ENCODE measurements at regions not wholly inside any gene's neighbourhood (a gene's known extent, or its start where the extent isn't known, plus 50 kb on each side); places are given as distances from the start of the nearest gene placed in this dataset.

DNA sequence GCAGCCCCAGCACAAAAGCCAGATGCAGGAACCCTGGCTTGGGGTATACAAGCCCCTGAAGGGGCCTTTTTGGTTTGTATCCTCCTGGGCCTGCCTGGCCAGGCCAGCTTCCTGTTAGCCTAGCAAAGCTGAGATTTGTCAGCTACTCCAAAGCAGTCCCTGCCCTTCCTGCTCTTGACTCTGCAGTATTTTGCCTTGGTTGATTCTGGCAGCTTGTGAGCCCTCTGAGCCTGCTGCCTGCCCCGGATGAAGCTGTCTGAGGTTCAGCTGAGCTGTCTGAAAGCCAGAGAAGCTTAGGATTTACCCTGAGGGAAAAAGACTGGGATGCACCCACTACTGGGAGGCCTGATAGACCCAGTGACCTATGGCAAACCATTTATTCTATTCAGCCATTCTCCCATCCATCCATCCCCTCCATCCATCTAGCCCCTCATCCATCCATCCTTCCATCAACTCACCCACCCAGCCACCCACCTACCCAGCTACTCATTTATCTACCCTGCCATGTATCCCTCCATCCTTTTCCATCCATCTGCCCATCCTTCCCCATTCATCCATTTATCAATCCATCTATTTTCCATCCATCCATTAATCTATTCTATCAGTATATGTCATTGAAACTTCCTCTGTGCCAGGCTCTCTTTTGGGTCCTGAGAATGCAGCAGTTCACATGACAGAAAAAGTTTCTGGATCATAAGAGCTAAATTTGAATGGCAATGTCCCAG lies 307.5 kb downstream of the DHX35 start:
- TF ChIP-seq, protein P1, sequence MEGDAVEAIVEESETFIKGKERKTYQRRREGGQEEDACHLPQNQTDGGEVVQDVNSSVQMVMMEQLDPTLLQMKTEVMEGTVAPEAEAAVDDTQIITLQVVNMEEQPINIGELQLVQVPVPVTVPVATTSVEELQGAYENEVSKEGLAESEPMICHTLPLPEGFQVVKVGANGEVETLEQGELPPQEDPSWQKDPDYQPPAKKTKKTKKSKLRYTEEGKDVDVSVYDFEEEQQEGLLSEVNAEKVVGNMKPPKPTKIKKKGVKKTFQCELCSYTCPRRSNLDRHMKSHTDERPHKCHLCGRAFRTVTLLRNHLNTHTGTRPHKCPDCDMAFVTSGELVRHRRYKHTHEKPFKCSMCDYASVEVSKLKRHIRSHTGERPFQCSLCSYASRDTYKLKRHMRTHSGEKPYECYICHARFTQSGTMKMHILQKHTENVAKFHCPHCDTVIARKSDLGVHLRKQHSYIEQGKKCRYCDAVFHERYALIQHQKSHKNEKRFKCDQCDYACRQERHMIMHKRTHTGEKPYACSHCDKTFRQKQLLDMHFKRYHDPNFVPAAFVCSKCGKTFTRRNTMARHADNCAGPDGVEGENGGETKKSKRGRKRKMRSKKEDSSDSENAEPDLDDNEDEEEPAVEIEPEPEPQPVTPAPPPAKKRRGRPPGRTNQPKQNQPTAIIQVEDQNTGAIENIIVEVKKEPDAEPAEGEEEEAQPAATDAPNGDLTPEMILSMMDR (IDR thresholded peaks at IDR 0.05), result no peak
- DNase-seq (ENCODE audit: low spot score) (no peak), ATAC-seq (ENCODE audit: low FRiP score) (no peak)

DNA sequence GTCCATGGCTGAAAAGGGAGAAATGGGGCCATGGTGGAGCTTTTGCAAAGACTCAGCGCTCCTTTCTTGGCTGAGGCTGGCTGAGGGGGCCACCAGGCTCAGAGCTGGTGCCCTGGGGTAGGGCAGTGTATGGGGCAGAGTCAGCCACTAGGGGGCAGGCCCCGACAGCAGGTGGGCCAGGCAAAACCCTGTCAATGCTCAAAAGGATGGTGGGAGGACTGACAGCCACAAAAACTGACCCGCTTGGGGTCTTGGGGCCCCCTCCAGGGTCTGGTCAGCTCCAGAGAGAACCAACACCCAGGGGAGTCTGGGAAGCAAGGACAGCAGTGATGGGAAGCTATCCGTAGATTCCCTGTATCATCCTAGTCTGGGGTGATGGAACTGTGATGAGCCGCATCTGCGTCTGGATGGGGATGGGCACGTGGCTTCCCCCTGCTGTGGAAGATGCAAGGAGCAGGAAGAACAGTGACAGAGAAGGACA lies 306.9 kb downstream of the DHX35 start:
- DNase-seq (ENCODE audit: low spot score), result peak; percentile 30
- TF ChIP-seq, protein P1 (IDR thresholded peaks at IDR 0.05), result peak in 1 of 3 donors; percentile 39
- ATAC-seq (ENCODE audit: low FRiP score), result peak; percentile 49

DNA sequence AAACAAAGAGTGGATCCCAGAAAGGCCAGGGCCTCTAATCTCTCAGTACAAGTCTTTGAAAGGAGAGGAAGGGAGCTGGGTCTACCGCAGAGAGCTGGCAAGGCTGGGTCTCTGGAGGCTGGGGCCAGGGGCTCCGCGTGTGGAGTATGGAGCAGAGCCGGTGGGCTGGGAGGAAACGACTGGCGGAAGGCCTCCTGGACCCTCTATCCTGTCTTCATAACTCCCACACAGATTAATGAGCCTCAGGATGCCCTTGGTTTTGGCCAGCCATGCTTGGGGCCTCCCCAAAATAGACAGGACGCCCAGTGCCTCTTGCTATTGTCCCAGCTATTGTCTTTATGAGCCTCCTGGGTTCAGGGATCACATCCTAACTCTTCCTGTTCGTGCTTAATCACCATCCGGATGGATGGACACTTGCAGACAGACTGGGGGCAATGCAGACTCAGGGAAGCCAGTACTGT lies 306.4 kb downstream of the DHX35 start:
- no peak for DNase-seq (ENCODE audit: low spot score)
- no peak for ATAC-seq (ENCODE audit: low FRiP score)
- TF ChIP-seq, protein P1 (IDR thresholded peaks at IDR 0.05), result no peak

DNA sequence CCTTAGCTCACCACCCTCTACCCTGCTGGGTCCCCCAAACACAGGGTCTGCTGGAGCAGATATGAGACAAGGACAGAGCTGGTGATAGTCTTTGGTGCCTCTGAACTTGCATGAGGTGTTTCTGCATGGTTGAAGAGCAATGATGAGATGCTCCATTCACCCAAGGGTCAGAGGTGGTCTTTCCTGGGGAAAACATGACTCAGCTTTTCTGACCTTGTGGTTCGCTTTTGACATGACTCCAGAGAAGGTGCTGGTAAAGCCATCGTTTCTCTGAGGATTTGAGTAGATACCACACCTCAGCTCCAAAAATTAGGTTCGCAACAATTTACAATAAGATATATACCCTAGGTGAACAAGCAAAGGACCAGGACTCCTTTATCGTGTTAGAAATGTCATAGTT lies 304.8 kb downstream of the DHX35 start:
- DNase-seq (ENCODE audit: low spot score) (no peak), ATAC-seq (ENCODE audit: low FRiP score) (no peak)
- TF ChIP-seq, protein P1 (IDR thresholded peaks at IDR 0.05), result no peak

DNA sequence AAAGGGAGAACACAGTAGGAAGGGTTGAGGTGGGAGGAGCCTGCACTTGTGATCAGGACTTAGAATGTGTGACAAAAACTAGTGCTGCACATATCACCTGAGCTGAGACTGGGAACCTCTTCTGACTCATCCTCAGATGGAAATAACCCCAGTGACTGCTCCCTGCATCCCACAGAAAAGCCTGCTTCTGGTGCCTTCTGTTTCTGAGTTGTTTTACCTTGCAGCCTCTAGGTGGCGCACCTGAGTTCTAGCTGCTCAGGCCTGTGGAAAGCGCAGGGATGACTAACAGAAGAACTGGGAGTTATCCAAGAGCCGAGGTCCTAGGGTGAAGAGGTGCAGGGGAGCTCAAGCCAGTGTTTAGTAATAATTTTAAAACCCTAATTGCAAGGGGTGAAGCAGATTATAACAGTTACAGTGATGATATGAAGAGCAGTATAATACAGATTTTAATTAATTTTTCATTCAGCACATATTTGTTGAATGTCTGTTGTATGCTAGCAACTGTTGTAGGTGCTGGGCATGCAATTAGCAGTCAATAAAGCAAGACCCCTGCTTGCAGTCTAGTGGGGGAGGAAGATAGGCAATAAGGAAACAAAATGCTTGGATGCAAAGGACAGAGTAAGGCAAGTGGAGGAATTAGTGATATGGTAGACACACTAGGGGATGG lies 302.5 kb downstream of the DHX35 start:
- TF ChIP-seq, protein P1 (IDR thresholded peaks at IDR 0.05), result peak in 1 of 3 donors; percentile 15
- ATAC-seq (ENCODE audit: low FRiP score) (peak; percentile 78), DNase-seq (ENCODE audit: low spot score) (no peak)

DNA sequence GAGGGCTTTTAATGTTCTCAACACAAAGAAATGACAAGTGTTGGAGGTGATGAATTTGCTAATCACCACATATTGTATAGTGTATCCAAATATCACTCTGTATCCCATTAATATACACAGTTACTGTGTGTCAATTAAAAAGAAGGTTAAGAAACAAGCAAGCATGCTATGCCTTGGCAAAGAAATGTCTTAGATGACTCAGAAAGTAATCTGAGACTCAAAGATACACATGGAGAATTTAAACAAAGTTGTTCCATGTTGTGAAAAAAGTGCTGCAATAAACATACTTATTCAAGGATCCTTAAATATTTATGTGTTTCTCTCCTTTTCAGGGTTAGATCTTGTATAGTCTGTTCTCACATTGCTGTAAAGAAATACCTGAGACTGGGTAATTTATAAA lies 300.9 kb downstream of the DHX35 start:
- DNase-seq (ENCODE audit: low spot score) (no peak), ATAC-seq (ENCODE audit: low FRiP score) (no peak)
- TF ChIP-seq, protein P1 (IDR thresholded peaks at IDR 0.05), result no peak

Data from omental fat pad (tissue), 3 donors.